ENCODE measurements at regions not wholly inside any gene's neighbourhood (a gene's known extent, or its start where the extent isn't known, plus 50 kb on each side); places are given as distances from the start of the nearest gene placed in this dataset.

DNA sequence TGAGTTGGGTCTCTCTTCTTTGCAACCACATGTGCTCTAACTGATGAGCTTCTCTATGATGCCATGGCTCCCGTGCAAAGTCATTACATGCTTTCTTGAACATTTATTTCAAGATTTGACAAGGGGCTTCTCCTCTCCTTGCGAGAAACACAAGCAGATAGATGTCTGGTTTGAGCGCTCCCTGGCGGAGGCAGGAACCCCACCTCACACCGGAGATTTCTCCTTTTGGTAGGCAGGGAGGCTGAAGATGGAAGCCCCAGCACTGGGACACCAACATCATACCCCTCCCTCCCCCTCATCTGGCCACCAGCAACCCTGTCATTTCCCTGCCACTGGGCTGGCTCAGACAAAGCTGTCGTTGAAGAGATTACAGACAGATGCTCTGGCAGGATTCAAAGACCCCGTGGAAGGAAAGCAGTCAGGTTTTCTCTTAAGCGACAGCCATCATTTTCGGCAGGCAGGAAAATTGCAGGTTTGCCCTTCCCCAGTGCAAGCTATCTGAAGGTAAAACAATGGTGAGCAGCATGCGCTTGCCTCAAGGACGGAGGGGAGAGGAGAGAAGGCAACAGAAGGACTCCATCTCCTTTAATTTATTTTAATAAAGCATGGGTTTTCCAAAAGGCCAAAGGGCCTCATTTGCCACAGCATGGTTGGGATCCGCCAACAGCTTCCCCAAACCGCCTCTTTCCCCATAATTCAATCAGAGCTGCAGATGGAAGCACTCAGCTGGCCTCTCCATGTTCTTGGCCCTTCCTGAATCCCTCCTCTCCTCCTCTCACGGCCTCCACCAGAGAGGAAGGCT is 344.1 kb upstream of the TSHZ3 start:
- no peaks in the 10 kb centered on the region for H3K4me1 ChIP-seq (replicated peaks)
- H3K27ac ChIP-seq = no peak overlapping the region
- no peak for DNase-seq (ENCODE audit: low spot score)
- no peak overlapping the region for H3K4me3 ChIP-seq
- H3K9me3 ChIP-seq = no peaks in the 10 kb centered on the region
- H3K36me3 ChIP-seq = no peaks in the 10 kb centered on the region
- 87% methylated on average over 14 of the region's 14 CpGs for WGBS
- intact Hi-C loops (cut with DNase I) = no loop called here
- no peaks in the 10 kb centered on the region for H3K27me3 ChIP-seq (replicated peaks; ENCODE audit: insufficient read depth)
- TF ChIP-seq, protein P1, sequence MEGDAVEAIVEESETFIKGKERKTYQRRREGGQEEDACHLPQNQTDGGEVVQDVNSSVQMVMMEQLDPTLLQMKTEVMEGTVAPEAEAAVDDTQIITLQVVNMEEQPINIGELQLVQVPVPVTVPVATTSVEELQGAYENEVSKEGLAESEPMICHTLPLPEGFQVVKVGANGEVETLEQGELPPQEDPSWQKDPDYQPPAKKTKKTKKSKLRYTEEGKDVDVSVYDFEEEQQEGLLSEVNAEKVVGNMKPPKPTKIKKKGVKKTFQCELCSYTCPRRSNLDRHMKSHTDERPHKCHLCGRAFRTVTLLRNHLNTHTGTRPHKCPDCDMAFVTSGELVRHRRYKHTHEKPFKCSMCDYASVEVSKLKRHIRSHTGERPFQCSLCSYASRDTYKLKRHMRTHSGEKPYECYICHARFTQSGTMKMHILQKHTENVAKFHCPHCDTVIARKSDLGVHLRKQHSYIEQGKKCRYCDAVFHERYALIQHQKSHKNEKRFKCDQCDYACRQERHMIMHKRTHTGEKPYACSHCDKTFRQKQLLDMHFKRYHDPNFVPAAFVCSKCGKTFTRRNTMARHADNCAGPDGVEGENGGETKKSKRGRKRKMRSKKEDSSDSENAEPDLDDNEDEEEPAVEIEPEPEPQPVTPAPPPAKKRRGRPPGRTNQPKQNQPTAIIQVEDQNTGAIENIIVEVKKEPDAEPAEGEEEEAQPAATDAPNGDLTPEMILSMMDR (IDR thresholded peaks at IDR 0.05) = no peak
- no peak for TF ChIP-seq POLR2A (IDR thresholded peaks at IDR 0.05)
- no peak for TF ChIP-seq POLR2AphosphoS5 (IDR thresholded peaks at IDR 0.05)

DNA sequence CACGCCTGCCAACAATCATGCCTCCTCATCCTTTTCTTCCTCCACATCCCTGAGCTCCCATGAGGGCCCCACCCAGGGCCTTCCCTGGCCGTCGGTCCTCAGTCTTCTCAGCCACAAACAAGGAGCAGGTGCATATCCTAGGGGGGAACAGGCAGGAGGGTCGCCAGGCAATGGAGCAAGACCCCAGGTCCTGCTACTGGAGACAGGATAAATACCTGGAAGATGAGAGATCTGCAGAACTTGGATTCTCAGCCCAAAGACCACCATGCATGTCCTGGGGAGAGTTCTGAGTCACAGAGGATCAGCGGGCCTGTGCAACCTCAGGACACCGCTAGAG is 344.7 kb upstream of the TSHZ3 start:
- intact Hi-C loops (cut with DNase I) = no loop called here
- H3K4me1 ChIP-seq (replicated peaks) = no peaks in the 10 kb centered on the region
- no peak overlapping the region for H3K27ac ChIP-seq
- TF ChIP-seq, protein P1 (IDR thresholded peaks at IDR 0.05) = no peak
- TF ChIP-seq POLR2A (IDR thresholded peaks at IDR 0.05) (no peak), POLR2AphosphoS5 (IDR thresholded peaks at IDR 0.05) (no peak)
- H3K4me3 ChIP-seq = no peak overlapping the region
- no peak for DNase-seq (ENCODE audit: low spot score)
- WGBS = 87% methylated on average over 6 of the region's 6 CpGs
- H3K9me3 ChIP-seq = no peaks in the 10 kb centered on the region
- no peaks in the 10 kb centered on the region for H3K36me3 ChIP-seq
- H3K27me3 ChIP-seq (replicated peaks; ENCODE audit: insufficient read depth) = no peaks in the 10 kb centered on the region

DNA sequence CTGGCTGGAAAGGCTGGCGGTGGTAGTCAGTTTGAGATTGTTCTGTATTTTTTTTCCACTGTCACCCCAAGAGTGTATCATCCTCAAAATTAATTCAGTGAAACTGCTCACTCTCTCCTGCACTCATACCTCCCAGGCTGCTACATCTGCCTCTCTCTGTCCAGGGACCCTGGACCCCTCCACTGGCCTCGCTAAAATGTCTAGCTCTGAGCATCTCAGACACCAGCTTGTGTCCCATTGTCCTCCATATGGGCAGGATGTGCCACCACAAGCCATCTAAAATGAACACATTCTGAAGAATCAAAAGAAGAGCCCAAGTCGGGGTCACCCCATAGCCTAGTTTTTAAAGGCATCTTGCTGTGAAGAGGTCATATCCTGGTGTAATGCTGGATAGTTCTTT is 345.5 kb upstream of the TSHZ3 start:
- Histone ChIP-seq H3K4me1 (replicated peaks) (no peaks in the 10 kb centered on the region), H3K4me3 (no peak overlapping the region), H3K27ac (no peak overlapping the region), H3K9me3 (no peaks in the 10 kb centered on the region), H3K36me3 (no peaks in the 10 kb centered on the region), H3K27me3 (replicated peaks; ENCODE audit: insufficient read depth) (no peaks in the 10 kb centered on the region)
- TF ChIP-seq, protein P1 (IDR thresholded peaks at IDR 0.05) = no peak
- TF ChIP-seq POLR2AphosphoS5 (IDR thresholded peaks at IDR 0.05) = no peak
- TF ChIP-seq POLR2A (IDR thresholded peaks at IDR 0.05) = no peak
- no peak for DNase-seq (ENCODE audit: low spot score)
- intact Hi-C loops (cut with DNase I) = no loop called here
- 90% methylated on average over 3 of the region's 3 CpGs for WGBS

DNA sequence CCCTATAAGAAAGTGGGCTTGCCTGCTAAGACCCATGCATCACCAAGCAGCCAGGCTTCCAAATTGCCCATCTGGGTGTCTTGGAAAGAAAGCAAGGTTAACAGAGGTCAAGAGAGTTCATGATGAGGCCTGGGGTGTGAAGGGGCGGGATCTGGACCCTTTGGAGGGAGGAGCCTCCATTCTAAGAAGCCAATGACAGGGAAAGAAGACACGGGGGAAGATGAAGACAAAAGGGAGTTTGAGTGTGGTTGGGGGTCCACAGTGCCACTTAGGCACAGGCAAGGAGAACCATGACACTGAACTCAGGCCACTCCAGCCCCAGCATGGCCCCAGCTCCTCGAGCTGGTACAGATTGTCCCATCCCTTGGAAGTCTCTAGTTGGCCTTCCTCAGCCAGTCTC is 350.2 kb upstream of the TSHZ3 start:
- Histone ChIP-seq H3K9me3 (no peaks in the 10 kb centered on the region), H3K4me1 (replicated peaks) (no peaks in the 10 kb centered on the region), H3K27me3 (replicated peaks; ENCODE audit: insufficient read depth) (no peaks in the 10 kb centered on the region), H3K27ac (no peak overlapping the region), H3K36me3 (no peaks in the 10 kb centered on the region), H3K4me3 (no peak overlapping the region)
- intact Hi-C loops (cut with DNase I) = no loop called here
- DNase-seq (ENCODE audit: low spot score) = no peak
- WGBS = 84% methylated on average over 3 of the region's 3 CpGs
- TF ChIP-seq POLR2AphosphoS5 (IDR thresholded peaks at IDR 0.05) (no peak), POLR2A (IDR thresholded peaks at IDR 0.05) (no peak)
- TF ChIP-seq, protein P1 (IDR thresholded peaks at IDR 0.05) = no peak

DNA sequence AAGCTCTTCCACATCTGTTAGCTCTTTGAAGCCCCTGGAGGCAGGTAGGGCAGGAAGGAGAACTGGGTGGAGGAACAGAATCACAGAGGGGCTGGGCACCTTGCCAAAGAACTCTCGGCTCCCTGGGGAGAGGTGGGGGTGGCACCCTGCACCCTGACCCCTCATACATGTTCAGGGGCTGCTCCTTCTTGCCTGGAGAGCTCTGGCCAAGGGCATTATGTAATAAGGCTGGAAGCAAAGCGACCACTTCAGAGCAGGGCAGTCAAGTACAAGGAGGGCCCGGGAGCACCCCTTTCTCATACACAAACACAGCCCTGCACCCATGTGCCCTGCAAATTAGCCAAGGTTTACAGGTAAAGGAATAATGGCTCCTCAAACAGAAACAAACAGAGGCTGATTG is 351.9 kb upstream of the TSHZ3 start:
- intact Hi-C loops (cut with DNase I) = no loop called here
- no peaks in the 10 kb centered on the region for H3K36me3 ChIP-seq
- H3K27me3 ChIP-seq (replicated peaks; ENCODE audit: insufficient read depth) = no peaks in the 10 kb centered on the region
- H3K4me3 ChIP-seq = no peak overlapping the region
- no peak for DNase-seq (ENCODE audit: low spot score)
- TF ChIP-seq, protein P1 (IDR thresholded peaks at IDR 0.05) = no peak
- no peak for TF ChIP-seq POLR2A (IDR thresholded peaks at IDR 0.05)
- TF ChIP-seq POLR2AphosphoS5 (IDR thresholded peaks at IDR 0.05) = no peak
- no peak overlapping the region for H3K27ac ChIP-seq
- H3K9me3 ChIP-seq = no peaks in the 10 kb centered on the region
- no peaks in the 10 kb centered on the region for H3K4me1 ChIP-seq (replicated peaks)
- 47% methylated on average over 3 of the region's 3 CpGs for WGBS
